ENCODE measurements at regions not wholly inside any gene's neighbourhood (a gene's known extent, or its start where the extent isn't known, plus 50 kb on each side); places are given as distances from the start of the nearest gene placed in this dataset.

GRCh38 chr12:127930122-127930521 is 336.8 kb upstream of the TMEM132C start:
- no peak overlapping the region for H3K4me3 ChIP-seq (ENCODE audit: low read depth, low read length)
- H3K36me3 ChIP-seq (ENCODE audit: control insufficient read depth, insufficient read depth, low read length), result no peaks in the 10 kb centered on the region
- H3K27me3 ChIP-seq (ENCODE audit: control insufficient read depth, insufficient read depth, low read length), result no peaks in the 10 kb centered on the region
- TF ChIP-seq, protein P1, sequence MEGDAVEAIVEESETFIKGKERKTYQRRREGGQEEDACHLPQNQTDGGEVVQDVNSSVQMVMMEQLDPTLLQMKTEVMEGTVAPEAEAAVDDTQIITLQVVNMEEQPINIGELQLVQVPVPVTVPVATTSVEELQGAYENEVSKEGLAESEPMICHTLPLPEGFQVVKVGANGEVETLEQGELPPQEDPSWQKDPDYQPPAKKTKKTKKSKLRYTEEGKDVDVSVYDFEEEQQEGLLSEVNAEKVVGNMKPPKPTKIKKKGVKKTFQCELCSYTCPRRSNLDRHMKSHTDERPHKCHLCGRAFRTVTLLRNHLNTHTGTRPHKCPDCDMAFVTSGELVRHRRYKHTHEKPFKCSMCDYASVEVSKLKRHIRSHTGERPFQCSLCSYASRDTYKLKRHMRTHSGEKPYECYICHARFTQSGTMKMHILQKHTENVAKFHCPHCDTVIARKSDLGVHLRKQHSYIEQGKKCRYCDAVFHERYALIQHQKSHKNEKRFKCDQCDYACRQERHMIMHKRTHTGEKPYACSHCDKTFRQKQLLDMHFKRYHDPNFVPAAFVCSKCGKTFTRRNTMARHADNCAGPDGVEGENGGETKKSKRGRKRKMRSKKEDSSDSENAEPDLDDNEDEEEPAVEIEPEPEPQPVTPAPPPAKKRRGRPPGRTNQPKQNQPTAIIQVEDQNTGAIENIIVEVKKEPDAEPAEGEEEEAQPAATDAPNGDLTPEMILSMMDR (IDR thresholded peaks at IDR 0.05; ENCODE audit: insufficient read depth, low read length, poor library complexity, severe bottlenecking), result no peak
- no peak for DNase-seq (ENCODE audit: low read depth)

GRCh38 chr12:127934409-127934808 is 332.6 kb upstream of the TMEM132C start:
- Histone ChIP-seq H3K36me3 (ENCODE audit: control insufficient read depth, insufficient read depth, low read length) (no peaks in the 10 kb centered on the region), H3K27me3 (ENCODE audit: control insufficient read depth, insufficient read depth, low read length) (no peaks in the 10 kb centered on the region), H3K4me3 (ENCODE audit: low read depth, low read length) (no peak overlapping the region)
- TF ChIP-seq, protein P1 (IDR thresholded peaks at IDR 0.05; ENCODE audit: insufficient read depth, low read length, poor library complexity, severe bottlenecking), result no peak
- DNase-seq (ENCODE audit: low read depth), result no peak

DNA sequence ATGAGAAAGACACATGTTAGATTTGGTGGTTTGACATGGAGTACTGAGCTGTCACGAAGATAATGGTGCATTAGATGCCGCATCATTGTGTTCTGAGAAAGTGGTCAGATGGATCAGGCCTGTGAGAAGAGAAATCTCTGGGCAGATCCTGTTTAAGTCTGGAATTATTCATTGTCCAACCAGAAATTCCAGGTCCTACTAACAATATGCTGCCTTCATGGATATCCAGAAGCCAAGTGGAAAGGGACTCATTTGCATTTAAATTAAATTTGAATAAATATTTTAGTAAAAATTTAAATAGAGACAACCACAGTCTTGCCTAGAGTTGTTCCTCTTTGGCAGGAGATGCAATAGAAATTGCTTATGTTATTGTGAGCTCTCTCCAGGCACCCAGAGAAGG is 330.5 kb upstream of the TMEM132C start:
- no peaks in the 10 kb centered on the region for H3K36me3 ChIP-seq (ENCODE audit: control insufficient read depth, insufficient read depth, low read length)
- no peak for DNase-seq (ENCODE audit: low read depth)
- TF ChIP-seq, protein P1 (IDR thresholded peaks at IDR 0.05; ENCODE audit: insufficient read depth, low read length, poor library complexity, severe bottlenecking), result no peak
- H3K4me3 ChIP-seq (ENCODE audit: low read depth, low read length), result no peak overlapping the region
- no peaks in the 10 kb centered on the region for H3K27me3 ChIP-seq (ENCODE audit: control insufficient read depth, insufficient read depth, low read length)

DNA sequence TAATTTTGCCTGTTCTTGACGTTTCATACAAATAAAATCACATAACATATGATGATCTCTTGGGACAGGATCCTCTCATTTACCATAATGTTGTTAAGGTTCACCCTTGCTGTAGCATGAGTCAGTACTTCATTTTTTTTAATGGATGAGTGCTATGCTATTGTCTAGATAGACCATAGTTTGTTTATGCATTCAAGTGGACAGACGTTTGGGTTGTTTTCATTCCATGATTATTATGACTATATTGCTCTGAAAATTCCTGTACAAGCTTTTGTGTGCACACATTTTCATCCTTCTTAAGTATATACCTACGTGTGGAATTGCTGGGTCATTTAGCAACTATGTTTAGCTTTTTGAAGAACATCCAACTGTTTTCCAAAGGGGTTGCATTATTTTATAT is 325.6 kb upstream of the TMEM132C start:
- Histone ChIP-seq H3K27me3 (ENCODE audit: control insufficient read depth, insufficient read depth, low read length) (no peaks in the 10 kb centered on the region), H3K4me3 (ENCODE audit: low read depth, low read length) (no peak overlapping the region), H3K36me3 (ENCODE audit: control insufficient read depth, insufficient read depth, low read length) (no peaks in the 10 kb centered on the region)
- TF ChIP-seq, protein P1 (IDR thresholded peaks at IDR 0.05; ENCODE audit: insufficient read depth, low read length, poor library complexity, severe bottlenecking), result no peak
- DNase-seq (ENCODE audit: low read depth), result no peak

GRCh38 chr12:127942981-127943380 is 324.0 kb upstream of the TMEM132C start:
- Histone ChIP-seq H3K27me3 (ENCODE audit: control insufficient read depth, insufficient read depth, low read length) (no peaks in the 10 kb centered on the region), H3K4me3 (ENCODE audit: low read depth, low read length) (no peak overlapping the region), H3K36me3 (ENCODE audit: control insufficient read depth, insufficient read depth, low read length) (no peaks in the 10 kb centered on the region)
- no peak for DNase-seq (ENCODE audit: low read depth)
- TF ChIP-seq, protein P1 (IDR thresholded peaks at IDR 0.05; ENCODE audit: insufficient read depth, low read length, poor library complexity, severe bottlenecking), result no peak

GRCh38 chr12:127943481-127944210 is 323.3 kb upstream of the TMEM132C start:
- TF ChIP-seq, protein P1 (IDR thresholded peaks at IDR 0.05; ENCODE audit: insufficient read depth, low read length, poor library complexity, severe bottlenecking), result no peak
- DNase-seq (ENCODE audit: low read depth), result no peak

More at GRCh38 chr12:127943481-127944210, 323.3 kb upstream of the TMEM132C start:
- Histone ChIP-seq H3K36me3 (ENCODE audit: control insufficient read depth, insufficient read depth, low read length) (no peaks in the 10 kb centered on the region), H3K27me3 (ENCODE audit: control insufficient read depth, insufficient read depth, low read length) (no peaks in the 10 kb centered on the region), H3K4me3 (ENCODE audit: low read depth, low read length) (no peak overlapping the region)
